CD4-positive, alpha-beta T cell (primary cell): ENCODE measurements at regions not wholly inside any gene's neighbourhood (a gene's known extent, or its start where the extent isn't known, plus 50 kb on each side); places are given as distances from the start of the nearest gene placed in this dataset.

Experiments
- ATAC-seq: fragments of 200-7000 bp; cut with Tn5 transposase; one replicate; pipeline ENCODE4 v1.10.0; 2022; ENCODE audit warnings: mild to moderate bottlenecking; ENCODE audit not compliant: poor library complexity
- CTCF ChIA-PET: fragments of 350-600 bp; sonication (Branson Sonifier 250); formaldehyde crosslinking; loops from one replicate; lab custom pipeline; 2021; ENCODE audit warnings: antibody characterized with exemption, inconsistent platforms; lab: Charles Lee
- POLR2A ChIA-PET: fragments of 350-600 bp; sonication (Branson Sonifier 250); formaldehyde crosslinking; loops from one replicate; lab custom pipeline; 2021; ENCODE audit warnings: antibody characterized with exemption, inconsistent platforms; lab: Charles Lee
- DNase-seq, 14 experiments: peaks; one replicate each; pipeline ENCODE4 v3.0.0-alpha.2; 2013 to 2020; ENCODE audit warnings: mixed read lengths in 2 of 14
- H3K27ac ChIP-seq, 2 donors: one replicate each; pipeline versions ENCODE4 v1.5.1 to v1.7.0; 2013; ENCODE audit warnings: low read length in 2 of 2, low read depth in 1 of 2, mild to moderate bottlenecking in 1 of 2
- H3K27me3 ChIP-seq, 2 experiments: 1 replicate in 1 of 2; 2 replicates in 1 of 2; pipeline versions ENCODE4 v1.6.1 to v1.7.0; 2013; ENCODE audit warnings: low read length in 2 of 2, control low read depth in 1 of 2, mild to moderate bottlenecking in 1 of 2, moderate library complexity in 1 of 2; ENCODE audit not compliant: insufficient read depth in 2 of 2, control insufficient read depth in 1 of 2
- H3K36me3 ChIP-seq: one replicate; pipeline ENCODE4 v1.6.1; 2013; ENCODE audit warnings: low read length, control low read depth; ENCODE audit not compliant: insufficient read depth
- H3K4me1 ChIP-seq: one replicate; pipeline ENCODE4 v1.6.1; 2013; ENCODE audit warnings: low read length, control low read depth; ENCODE audit not compliant: insufficient read depth
- H3K4me3 ChIP-seq: one replicate; pipeline ENCODE4 v1.5.1; 2013; ENCODE audit warnings: mild to moderate bottlenecking, low read length, moderate library complexity
- H3K9me3 ChIP-seq, 2 experiments: 1 replicate in 1 of 2; 2 replicates in 1 of 2; pipeline versions ENCODE4 v1.6.1 to v1.7.0; 2013; ENCODE audit warnings: low read length in 2 of 2, mild to moderate bottlenecking in 2 of 2, control low read depth in 1 of 2, moderate library complexity in 1 of 2; ENCODE audit not compliant: control insufficient read depth in 1 of 2, insufficient read depth in 1 of 2
- H3K27ac Mint-ChIP-seq: one replicate; pipeline ENCODE4 v1.8.0; 2020; ENCODE audit warnings: mixed read lengths
- H3K27me3 Mint-ChIP-seq: one replicate; pipeline ENCODE4 v1.8.0; 2021; ENCODE audit warnings: mixed read lengths
- H3K36me3 Mint-ChIP-seq: one replicate; pipeline ENCODE4 v1.8.0; 2021; ENCODE audit warnings: low read depth, mixed read lengths
- H3K4me1 Mint-ChIP-seq: one replicate; pipeline ENCODE4 v1.8.0; 2021; ENCODE audit warnings: low read depth, mixed read lengths
- H3K4me3 Mint-ChIP-seq: one replicate; pipeline ENCODE4 v1.8.0; 2020; ENCODE audit warnings: mild to moderate bottlenecking, mixed read lengths
- H3K9me3 Mint-ChIP-seq: one replicate; pipeline ENCODE4 v1.8.0; 2020; ENCODE audit warnings: mixed read lengths
- intact Hi-C, 2 experiments: fragments of 100-400 bp; cut with DNase I in 1 of 2; cut with micrococcal nuclease in 1 of 2; formaldehyde crosslinking; loops; one replicate each; pipeline versions ENCODE4 v1.15.1 to v1.9.0; 2023 to 2025; cut with DNase I, micrococcal nuclease
- TF ChIP-seq, protein P1 (sequence below): fragments of 200-600 bp; IDR thresholded peaks from one replicate; pipeline ENCODE4 v1.8.0; 2022; ENCODE audit warnings: antibody characterized with exemption, mild to moderate bottlenecking

- H3K4me1 ChIP-seq: no peaks in the 10 kb centered on the region
- H3K9me3 Mint-ChIP-seq: no peaks in the 10 kb centered on the region
- H3K27ac Mint-ChIP-seq: no peak overlapping the region
- no peak overlapping the region for H3K4me3 ChIP-seq
- no peak for ATAC-seq
- intact Hi-C loops: no loop called here
- H3K27me3 ChIP-seq: peaks cover 4 to 12% of the 10 kb centered on the region in 2 experiments
- DNase-seq: peak in 3 of 14 experiments; percentile 3 to 12 (median 8)
- ChIA-PET CTCF (no interaction called here), POLR2A (no interaction called here)
- TF ChIP-seq, protein P1, sequence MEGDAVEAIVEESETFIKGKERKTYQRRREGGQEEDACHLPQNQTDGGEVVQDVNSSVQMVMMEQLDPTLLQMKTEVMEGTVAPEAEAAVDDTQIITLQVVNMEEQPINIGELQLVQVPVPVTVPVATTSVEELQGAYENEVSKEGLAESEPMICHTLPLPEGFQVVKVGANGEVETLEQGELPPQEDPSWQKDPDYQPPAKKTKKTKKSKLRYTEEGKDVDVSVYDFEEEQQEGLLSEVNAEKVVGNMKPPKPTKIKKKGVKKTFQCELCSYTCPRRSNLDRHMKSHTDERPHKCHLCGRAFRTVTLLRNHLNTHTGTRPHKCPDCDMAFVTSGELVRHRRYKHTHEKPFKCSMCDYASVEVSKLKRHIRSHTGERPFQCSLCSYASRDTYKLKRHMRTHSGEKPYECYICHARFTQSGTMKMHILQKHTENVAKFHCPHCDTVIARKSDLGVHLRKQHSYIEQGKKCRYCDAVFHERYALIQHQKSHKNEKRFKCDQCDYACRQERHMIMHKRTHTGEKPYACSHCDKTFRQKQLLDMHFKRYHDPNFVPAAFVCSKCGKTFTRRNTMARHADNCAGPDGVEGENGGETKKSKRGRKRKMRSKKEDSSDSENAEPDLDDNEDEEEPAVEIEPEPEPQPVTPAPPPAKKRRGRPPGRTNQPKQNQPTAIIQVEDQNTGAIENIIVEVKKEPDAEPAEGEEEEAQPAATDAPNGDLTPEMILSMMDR: no peak
- H3K9me3 ChIP-seq: no peaks in the 10 kb centered on the region
- H3K36me3 ChIP-seq: no peaks in the 10 kb centered on the region
- H3K27me3 Mint-ChIP-seq: peaks cover 1% of the 10 kb centered on the region
- no peak overlapping the region for H3K4me3 Mint-ChIP-seq
- H3K4me1 Mint-ChIP-seq: no peaks in the 10 kb centered on the region
- no peak overlapping the region for H3K27ac ChIP-seq
- H3K36me3 Mint-ChIP-seq: no peaks in the 10 kb centered on the region
Measured at GRCh38 chr5:74035521-74035937, 409.5 kb downstream of the ARHGEF28 start.

DNA sequence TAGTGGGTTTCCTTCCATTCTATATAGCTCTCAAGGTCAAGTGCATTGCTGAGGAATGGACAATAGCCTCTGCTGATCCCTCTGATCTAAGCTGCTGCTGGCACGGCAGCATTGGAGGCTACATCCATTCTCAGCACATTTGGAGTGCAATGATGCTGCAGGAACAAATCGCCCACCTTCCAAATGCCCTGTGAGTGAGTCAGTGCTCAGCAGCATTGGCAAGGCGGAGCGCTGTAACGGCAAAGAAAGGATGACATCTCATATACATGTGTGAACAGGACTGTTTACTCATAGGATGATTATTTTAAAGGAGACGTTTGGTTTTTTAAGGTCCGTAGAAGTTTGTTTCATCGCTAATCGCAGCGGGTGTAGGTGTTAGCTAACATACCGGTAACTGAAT lies 408.7 kb downstream of the ARHGEF28 start:
- TF ChIP-seq, protein P1: no peak
- Histone ChIP-seq H3K27me3 (peaks cover 4 to 12% of the 10 kb centered on the region in 2 experiments), H3K4me1 (no peaks in the 10 kb centered on the region), H3K9me3 (no peaks in the 10 kb centered on the region), H3K4me3 (no peak overlapping the region), H3K36me3 (no peaks in the 10 kb centered on the region), H3K27ac (no peak overlapping the region)
- H3K27me3 Mint-ChIP-seq: peaks cover 9% of the 10 kb centered on the region
- no peaks in the 10 kb centered on the region for H3K9me3 Mint-ChIP-seq
- no peaks in the 10 kb centered on the region for H3K36me3 Mint-ChIP-seq
- H3K27ac Mint-ChIP-seq: no peak overlapping the region
- DNase-seq (no peak), ATAC-seq (no peak)
- CTCF ChIA-PET: no interaction called here
- POLR2A ChIA-PET: no interaction called here
- H3K4me3 Mint-ChIP-seq: no peak overlapping the region
- intact Hi-C loops: no loop called here
- no peaks in the 10 kb centered on the region for H3K4me1 Mint-ChIP-seq

DNA sequence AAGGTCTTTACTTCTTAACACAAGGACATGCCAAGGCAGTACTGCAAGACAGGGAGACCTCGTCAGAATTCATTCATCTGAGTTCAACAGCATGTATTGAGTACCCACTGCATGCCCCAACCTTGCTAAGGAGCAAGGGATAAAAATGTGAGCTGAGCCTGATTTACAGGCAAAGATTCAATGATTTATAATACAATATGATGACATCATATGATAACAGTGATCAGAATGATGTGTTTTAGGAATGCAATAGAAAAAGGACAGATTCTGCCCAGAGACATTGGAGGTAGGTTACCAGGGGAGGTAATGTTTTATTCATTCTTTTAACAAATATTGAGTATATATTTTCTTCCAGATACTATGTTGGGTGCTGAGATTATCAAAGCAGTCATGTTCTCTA lies 406.6 kb downstream of the ARHGEF28 start:
- POLR2A ChIA-PET: no interaction called here

More for the DNA sequence above, 406.6 kb downstream of the ARHGEF28 start:
- peaks cover 4 to 12% of the 10 kb centered on the region in 2 experiments for H3K27me3 ChIP-seq
- intact Hi-C loops: no loop called here
- no peak for DNase-seq
- no peak overlapping the region for H3K4me3 ChIP-seq
- H3K27me3 Mint-ChIP-seq: peaks cover 10% of the 10 kb centered on the region
- no peak overlapping the region for H3K27ac Mint-ChIP-seq
- CTCF ChIA-PET: no interaction called here
- no peak overlapping the region for H3K27ac ChIP-seq
- no peak for ATAC-seq
- H3K9me3 Mint-ChIP-seq: no peaks in the 10 kb centered on the region
- TF ChIP-seq, protein P1: no peak
- no peaks in the 10 kb centered on the region for H3K36me3 Mint-ChIP-seq
- no peak overlapping the region for H3K4me3 Mint-ChIP-seq
- no peaks in the 10 kb centered on the region for H3K36me3 ChIP-seq
- H3K9me3 ChIP-seq: no peaks in the 10 kb centered on the region
- H3K4me1 Mint-ChIP-seq: no peaks in the 10 kb centered on the region
- no peaks in the 10 kb centered on the region for H3K4me1 ChIP-seq
